HEK293T (cell line): ENCODE measurements at regions not wholly inside any gene's neighbourhood (a gene's known extent, or its start where the extent isn't known, plus 50 kb on each side); places are given as distances from the start of the nearest gene placed in this dataset.

ENCODE experiments used
- CTCF ChIA-PET: fragments of 350-600 bp; formaldehyde crosslinking; extraction: SDS; loops from one replicate; lab custom pipeline; 2021; ENCODE audit warnings: antibody characterized with exemption, inconsistent platforms; lab: Yijun Ruan, JAX
- POLR2A ChIA-PET: fragments of 350-600 bp; formaldehyde crosslinking; extraction: SDS; loops from one replicate; lab custom pipeline; 2020; ENCODE audit warnings: antibody characterized with exemption, inconsistent platforms; lab: Yijun Ruan, JAX
- DNase-seq: peaks from one replicate; pipeline ENCODE4 v3.0.0; 2012; ENCODE audit warnings: mixed read lengths; ENCODE audit errors: extremely low spot score
- ARNT ChIP-seq: fragments of 450-650 bp; IDR thresholded peaks from 2 replicates; pipeline ENCODE4 v1.6.1; 2017; ENCODE audit warnings: mild to moderate bottlenecking
- BHLHE40 ChIP-seq: fragments of 450-650 bp; IDR thresholded peaks from 2 replicates; pipeline ENCODE4 v1.6.1; 2016; ENCODE audit warnings: mild to moderate bottlenecking, moderate library complexity, borderline replicate concordance
- CTBP1 ChIP-seq: fragments of 450-650 bp; IDR thresholded peaks from 2 replicates; pipeline ENCODE4 v1.6.1; 2016; ENCODE audit warnings: borderline replicate concordance
- ELF4 ChIP-seq: fragments of 450-650 bp; IDR thresholded peaks from 2 replicates; pipeline ENCODE4 v1.6.1; 2017; ENCODE audit warnings: antibody characterized with exemption
- FOXA1 ChIP-seq: fragments of 450-650 bp; IDR thresholded peaks from 2 replicates; pipeline ENCODE4 v1.6.1; 2016; ENCODE audit warnings: mild to moderate bottlenecking
- FOXK2 ChIP-seq: fragments of 450-650 bp; IDR thresholded peaks from 2 replicates; pipeline ENCODE4 v1.6.1; 2016; ENCODE audit warnings: mild to moderate bottlenecking
- FOXM1 ChIP-seq: fragments of 450-650 bp; IDR thresholded peaks from 2 replicates; pipeline ENCODE4 v1.6.1; 2017; ENCODE audit warnings: mild to moderate bottlenecking, borderline replicate concordance
- HDGF ChIP-seq: fragments of 450-650 bp; IDR thresholded peaks from 2 replicates; pipeline ENCODE4 v1.6.1; 2017; ENCODE audit warnings: antibody characterized with exemption, borderline replicate concordance
- L3MBTL2 ChIP-seq: fragments of 450-650 bp; conservative IDR thresholded peaks from 2 replicates; pipeline ENCODE4 v1.6.1; 2016; ENCODE audit warnings: mild to moderate bottlenecking
- LEF1 ChIP-seq: fragments of 450-650 bp; IDR thresholded peaks from 2 replicates; pipeline ENCODE4 v1.6.1; 2017; ENCODE audit warnings: mild to moderate bottlenecking, borderline replicate concordance
- NFRKB ChIP-seq: fragments of 450-650 bp; IDR thresholded peaks from 2 replicates; pipeline ENCODE4 v1.6.1; 2016; ENCODE audit warnings: mild to moderate bottlenecking, moderate library complexity
- SP1 ChIP-seq: fragments of 450-650 bp; IDR thresholded peaks from 2 replicates; pipeline ENCODE4 v1.6.1; 2017
- SUZ12 ChIP-seq: fragments of 450-650 bp; IDR thresholded peaks from 2 replicates; pipeline ENCODE4 v1.6.1; 2016; ENCODE audit warnings: mild to moderate bottlenecking
- TARDBP ChIP-seq: fragments of 450-650 bp; IDR thresholded peaks from 2 replicates; pipeline ENCODE4 v1.6.1; 2016
- ZNF384 ChIP-seq: fragments of 450-650 bp; IDR thresholded peaks from 2 replicates; pipeline ENCODE4 v1.6.1; 2016
- TF ChIP-seq, protein P1 (sequence below): fragments of 450-650 bp; IDR thresholded peaks from 2 replicates; pipeline ENCODE4 v1.6.1; 2016

GRCh38 chr2:56127463-56128152 is 56.2 kb upstream of the CCDC85A start:
- ChIA-PET POLR2A (no interaction called here), CTCF (interaction anchor here (1.1 kb wide), 1 partner anchor 409 kb away, joined by 4 read pairs; no protein-coding TSS in a partner anchor)
- no peak for DNase-seq
- TF ChIP-seq, protein P1, sequence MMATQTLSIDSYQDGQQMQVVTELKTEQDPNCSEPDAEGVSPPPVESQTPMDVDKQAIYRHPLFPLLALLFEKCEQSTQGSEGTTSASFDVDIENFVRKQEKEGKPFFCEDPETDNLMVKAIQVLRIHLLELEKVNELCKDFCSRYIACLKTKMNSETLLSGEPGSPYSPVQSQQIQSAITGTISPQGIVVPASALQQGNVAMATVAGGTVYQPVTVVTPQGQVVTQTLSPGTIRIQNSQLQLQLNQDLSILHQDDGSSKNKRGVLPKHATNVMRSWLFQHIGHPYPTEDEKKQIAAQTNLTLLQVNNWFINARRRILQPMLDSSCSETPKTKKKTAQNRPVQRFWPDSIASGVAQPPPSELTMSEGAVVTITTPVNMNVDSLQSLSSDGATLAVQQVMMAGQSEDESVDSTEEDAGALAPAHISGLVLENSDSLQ, result 0 out of 2 replicates have a peak, but pooled peaks have one; percentile 13
- TF ChIP-seq ARNT (no peak), TARDBP (no peak)

GRCh38 chr2:56128235-56128634 is 55.6 kb upstream of the CCDC85A start:
- DNase-seq, result no peak
- POLR2A ChIA-PET, result no interaction called here
- CTCF ChIA-PET, result interaction anchor here (0.7 kb wide), 1 partner anchor 107 kb away, joined by 3 read pairs; no protein-coding TSS in a partner anchor
- TF ChIP-seq FOXA1 (no peak), LEF1 (no peak), BHLHE40 (no peak), NFRKB (no peak), SUZ12 (no peak), FOXK2 (no peak), CTBP1 (no peak), TARDBP (no peak), L3MBTL2 (no peak), ARNT (no peak)

GRCh38 chr2:56130463-56131070 is 53.2 kb upstream of the CCDC85A start:
- CTCF ChIA-PET, result interaction anchor here (0.7 to 1.2 kb wide), 7 partner anchors 12 to 456 kb away, joined by 3 to 5 read pairs (median 3); no protein-coding TSS in a partner anchor
- TF ChIP-seq HDGF (no peak), L3MBTL2 (no peak), SP1 (no peak), BHLHE40 (no peak), CTBP1 (no peak), ELF4 (no peak), ZNF384 (no peak), ARNT (no peak), FOXM1 (no peak), FOXA1 (no peak), FOXK2 (no peak), SUZ12 (no peak), TARDBP (no peak), LEF1 (no peak)
- POLR2A ChIA-PET, result no interaction called here
- peak; percentile 41 for DNase-seq

DNA sequence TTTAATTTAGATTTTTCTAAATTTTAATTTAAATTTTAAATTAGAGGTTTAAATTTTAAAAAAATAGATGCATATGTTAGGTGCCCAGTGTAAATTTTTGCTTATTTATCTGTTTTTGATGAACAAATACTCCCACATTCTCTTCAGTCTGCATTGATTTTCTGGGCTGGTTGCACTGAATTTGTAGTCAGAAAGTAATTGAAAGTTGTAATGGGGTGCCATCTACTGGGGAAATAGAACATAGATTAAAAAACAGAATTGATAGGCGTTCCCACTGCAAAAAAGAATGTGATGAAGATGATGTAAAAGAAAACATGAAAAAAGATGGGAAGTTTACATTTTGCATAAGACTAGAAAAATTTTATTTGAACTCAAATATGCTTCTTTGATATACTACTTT is 51.7 kb upstream of the CCDC85A start:
- CTCF ChIA-PET, result no interaction called here
- TF ChIP-seq NFRKB (no peak), ELF4 (no peak), HDGF (no peak), TARDBP (no peak), FOXM1 (no peak), BHLHE40 (no peak)
- peak; percentile 31 for DNase-seq
- POLR2A ChIA-PET, result no interaction called here

GRCh38 chr2:56133441-56133840 is 50.3 kb upstream of the CCDC85A start:
- DNase-seq, result no peak
- ChIA-PET POLR2A (no interaction called here), CTCF (interaction anchor here (0.6 to 1.6 kb wide), 2 partner anchors 56 to 362 kb away, joined by 3 to 4 read pairs; no protein-coding TSS in a partner anchor)
- no peak for TF ChIP-seq SP1
- TF ChIP-seq, protein P1, result no peak
- no peak for TF ChIP-seq FOXK2
- TF ChIP-seq BHLHE40, result no peak
- no peak for TF ChIP-seq CTBP1
- TF ChIP-seq NFRKB, result no peak
- TF ChIP-seq ELF4, result no peak
- TF ChIP-seq FOXA1, result no peak
- TF ChIP-seq TARDBP, result no peak
- TF ChIP-seq HDGF, result no peak
- no peak for TF ChIP-seq ARNT
- no peak for TF ChIP-seq FOXM1
- no peak for TF ChIP-seq SUZ12
- TF ChIP-seq LEF1, result no peak
- no peak for TF ChIP-seq L3MBTL2
- no peak for TF ChIP-seq ZNF384

- no peak for TF ChIP-seq FOXM1
- no peak for TF ChIP-seq SUZ12
- TF ChIP-seq ZNF384, result no peak
- no peak for TF ChIP-seq ARNT
- no peak for TF ChIP-seq ELF4
- TF ChIP-seq, protein P1, result no peak
- TF ChIP-seq LEF1, result no peak
- TF ChIP-seq TARDBP, result no peak
- POLR2A ChIA-PET, result no interaction called here
- DNase-seq, result no peak
- CTCF ChIA-PET, result interaction anchor here (1.6 kb wide), 1 partner anchor 362 kb away, joined by 4 read pairs; no protein-coding TSS in a partner anchor
These were observed 49.7 kb upstream of the CCDC85A start for GRCh38 chr2:56133931-56134629.
